Osteocyte (in vitro differentiated cells): ENCODE measurements at regions not wholly inside any gene's neighbourhood (a gene's known extent, or its start where the extent isn't known, plus 50 kb on each side); places are given as distances from the start of the nearest gene placed in this dataset.

Experiments used
- DNase-seq: peaks from one replicate; pipeline ENCODE4 v3.0.0; 2021; ENCODE audit warnings: mixed read lengths; ENCODE audit not compliant: unreplicated experiment; ENCODE audit errors: extremely low spot score
- H3K27ac Mint-ChIP-seq: one replicate; pipeline ENCODE4 v1.8.0; 2021; ENCODE audit warnings: mild to moderate bottlenecking, mixed read lengths; ENCODE audit not compliant: unreplicated experiment
- H3K27me3 Mint-ChIP-seq: one replicate; pipeline ENCODE4 v1.8.0; 2021; ENCODE audit warnings: mixed read lengths; ENCODE audit not compliant: unreplicated experiment
- H3K36me3 Mint-ChIP-seq: one replicate; pipeline ENCODE4 v1.8.0; 2021; ENCODE audit warnings: mixed read lengths; ENCODE audit not compliant: unreplicated experiment
- H3K4me1 Mint-ChIP-seq: one replicate; pipeline ENCODE4 v1.8.0; 2021; ENCODE audit warnings: mixed read lengths; ENCODE audit not compliant: unreplicated experiment
- H3K4me3 Mint-ChIP-seq: one replicate; pipeline ENCODE4 v1.8.0; 2021; ENCODE audit warnings: mild to moderate bottlenecking, moderate library complexity, mixed read lengths; ENCODE audit not compliant: unreplicated experiment
- H3K9me3 Mint-ChIP-seq: one replicate; pipeline ENCODE4 v1.8.0; 2021; ENCODE audit warnings: mixed read lengths; ENCODE audit not compliant: unreplicated experiment
- TF ChIP-seq, protein P1 (sequence below): fragments of 200-600 bp; sonication (generic); IDR thresholded peaks from 2 replicates; pipeline ENCODE4 v1.5.0; 2021; ENCODE audit warnings: antibody characterized with exemption, mild to moderate bottlenecking, moderate library complexity

- Mint-ChIP-seq H3K4me3 (no peak overlapping the region), H3K27ac (no peak overlapping the region), H3K9me3 (peaks cover 9% of the 10 kb centered on the region), H3K36me3 (no peaks in the 10 kb centered on the region), H3K4me1 (no peaks in the 10 kb centered on the region), H3K27me3 (no peaks in the 10 kb centered on the region)
- TF ChIP-seq, protein P1, sequence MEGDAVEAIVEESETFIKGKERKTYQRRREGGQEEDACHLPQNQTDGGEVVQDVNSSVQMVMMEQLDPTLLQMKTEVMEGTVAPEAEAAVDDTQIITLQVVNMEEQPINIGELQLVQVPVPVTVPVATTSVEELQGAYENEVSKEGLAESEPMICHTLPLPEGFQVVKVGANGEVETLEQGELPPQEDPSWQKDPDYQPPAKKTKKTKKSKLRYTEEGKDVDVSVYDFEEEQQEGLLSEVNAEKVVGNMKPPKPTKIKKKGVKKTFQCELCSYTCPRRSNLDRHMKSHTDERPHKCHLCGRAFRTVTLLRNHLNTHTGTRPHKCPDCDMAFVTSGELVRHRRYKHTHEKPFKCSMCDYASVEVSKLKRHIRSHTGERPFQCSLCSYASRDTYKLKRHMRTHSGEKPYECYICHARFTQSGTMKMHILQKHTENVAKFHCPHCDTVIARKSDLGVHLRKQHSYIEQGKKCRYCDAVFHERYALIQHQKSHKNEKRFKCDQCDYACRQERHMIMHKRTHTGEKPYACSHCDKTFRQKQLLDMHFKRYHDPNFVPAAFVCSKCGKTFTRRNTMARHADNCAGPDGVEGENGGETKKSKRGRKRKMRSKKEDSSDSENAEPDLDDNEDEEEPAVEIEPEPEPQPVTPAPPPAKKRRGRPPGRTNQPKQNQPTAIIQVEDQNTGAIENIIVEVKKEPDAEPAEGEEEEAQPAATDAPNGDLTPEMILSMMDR: no peak
- no peak for DNase-seq
Observed at GRCh38 chr1:191541758-191542157, 616.5 kb upstream of the RGS18 start.

- peaks cover 7% of the 10 kb centered on the region for H3K9me3 Mint-ChIP-seq
- TF ChIP-seq, protein P1: no peak
- no peaks in the 10 kb centered on the region for H3K36me3 Mint-ChIP-seq
- no peaks in the 10 kb centered on the region for H3K27me3 Mint-ChIP-seq
- no peak for DNase-seq
- no peak overlapping the region for H3K27ac Mint-ChIP-seq
- H3K4me3 Mint-ChIP-seq: no peak overlapping the region
- H3K4me1 Mint-ChIP-seq: peaks cover 7% of the 10 kb centered on the region
Observed at GRCh38 chr1:191542444-191542843, 615.8 kb upstream of the RGS18 start.

- peaks cover 7% of the 10 kb centered on the region for H3K4me1 Mint-ChIP-seq
- H3K9me3 Mint-ChIP-seq: no peaks in the 10 kb centered on the region
- no peak overlapping the region for H3K27ac Mint-ChIP-seq
- no peaks in the 10 kb centered on the region for H3K36me3 Mint-ChIP-seq
- no peaks in the 10 kb centered on the region for H3K27me3 Mint-ChIP-seq
- no peak overlapping the region for H3K4me3 Mint-ChIP-seq
- no peak for DNase-seq
- TF ChIP-seq, protein P1: no peak
Observed at GRCh38 chr1:191546803-191547202, 611.5 kb upstream of the RGS18 start.

- Mint-ChIP-seq H3K4me1 (peaks cover 7% of the 10 kb centered on the region), H3K36me3 (no peaks in the 10 kb centered on the region), H3K27me3 (no peaks in the 10 kb centered on the region), H3K9me3 (no peaks in the 10 kb centered on the region), H3K27ac (no peak overlapping the region), H3K4me3 (no peak overlapping the region)
- DNase-seq: no peak
- TF ChIP-seq, protein P1: no peak
Observed at GRCh38 chr1:191551019-191551418, 607.2 kb upstream of the RGS18 start.

DNA sequence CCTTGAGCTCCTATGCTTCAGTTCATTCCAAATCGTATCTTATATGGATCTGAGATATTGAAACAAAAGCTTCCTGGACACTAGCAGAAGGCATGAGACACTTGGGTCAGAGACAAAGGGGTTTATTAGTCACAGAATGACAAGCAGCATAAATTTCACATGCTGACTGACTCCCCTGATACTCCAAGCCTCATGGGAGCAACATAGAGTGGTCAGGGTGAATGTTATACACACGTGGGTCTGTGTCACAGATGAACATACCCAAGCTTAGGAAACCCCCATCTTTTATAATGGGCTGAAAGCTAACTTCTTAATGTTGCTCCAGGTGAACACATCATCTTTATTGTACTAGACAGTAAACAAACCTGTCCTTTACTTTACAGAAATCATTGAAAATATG is 599.9 kb upstream of the RGS18 start:
- TF ChIP-seq, protein P1: no peak
- no peak for DNase-seq
- Mint-ChIP-seq H3K9me3 (no peaks in the 10 kb centered on the region), H3K27me3 (no peaks in the 10 kb centered on the region), H3K27ac (no peak overlapping the region), H3K4me1 (no peaks in the 10 kb centered on the region), H3K36me3 (no peaks in the 10 kb centered on the region), H3K4me3 (no peak overlapping the region)
